Activated naive CD4-positive, alpha-beta T cell treated with anti-CD3 and anti-CD28 coated beads, Interleukin-2, amount 50 U/mL, for 72 hours (primary cell): ENCODE measurements at regions not wholly inside any gene's neighbourhood (a gene's known extent, or its start where the extent isn't known, plus 50 kb on each side); places are given as distances from the start of the nearest gene placed in this dataset.

Experiments
- ATAC-seq, 2 donors: fragments of 150-1000 bp; cut with Tn5 transposase; 2 replicates each; pipeline ENCODE4 v1.10.0; 2021; ENCODE audit warnings: mild to moderate bottlenecking in 2 of 2, moderate library complexity in 2 of 2
- DNase-seq, 2 donors: peaks; one replicate each; pipeline ENCODE4 v3.0.0; 2021 to 2022; ENCODE audit warnings: low spot score in 2 of 2
- H3K27ac Mint-ChIP-seq, 2 donors: one replicate each; pipeline ENCODE4 v1.8.0; 2022; ENCODE audit warnings: mild to moderate bottlenecking in 2 of 2, mixed read lengths in 2 of 2
- H3K36me3 Mint-ChIP-seq, 2 donors: one replicate each; pipeline ENCODE4 v1.8.0; 2022; ENCODE audit warnings: mixed read lengths in 2 of 2
- H3K9me3 Mint-ChIP-seq, 2 donors: one replicate each; pipeline ENCODE4 v1.8.0; 2022; ENCODE audit warnings: mixed read lengths in 2 of 2

GRCh38 chr2:8543383-8544170 lies 138.3 kb upstream of the ID2 start:
- DNase-seq (peak; percentile 75 to 93), ATAC-seq (peak; percentile 76 to 82)
- Mint-ChIP-seq H3K27ac (peak overlapping the region; percentile 99), H3K36me3 (no peaks in the 10 kb centered on the region), H3K9me3 (no peaks in the 10 kb centered on the region)

DNA sequence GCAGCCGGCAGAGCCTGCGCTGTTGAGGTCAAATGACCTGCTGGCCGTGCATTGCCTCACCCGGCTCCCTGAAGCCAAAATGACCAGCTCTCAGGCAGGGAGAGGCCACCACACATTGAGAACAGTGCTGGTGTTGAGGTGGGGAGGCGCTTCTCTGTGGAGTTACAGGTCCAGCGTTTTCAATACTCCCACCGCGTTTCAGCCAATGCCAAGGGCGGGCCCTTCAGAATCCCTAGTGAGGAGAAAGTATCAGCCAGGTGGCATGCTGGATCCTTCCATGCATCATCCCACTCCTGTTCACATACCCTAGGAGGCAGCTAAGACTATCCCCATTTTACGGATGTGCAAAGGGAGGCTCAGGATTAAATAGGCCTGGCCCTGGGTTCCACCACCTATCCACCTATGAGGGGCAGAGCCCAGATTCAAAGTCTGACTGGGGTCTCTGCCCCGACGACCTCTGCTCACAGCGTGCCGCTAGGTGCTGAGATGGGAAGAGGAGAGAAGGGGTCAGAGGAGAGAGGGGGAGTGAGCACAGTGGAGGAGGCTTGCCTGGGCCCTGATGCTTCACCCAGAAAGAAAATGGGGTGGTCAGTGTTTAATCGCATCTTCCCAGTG lies 137.6 kb upstream of the ID2 start:
- ATAC-seq = no peak
- Mint-ChIP-seq H3K36me3 (no peaks in the 10 kb centered on the region), H3K9me3 (no peaks in the 10 kb centered on the region)

GRCh38 chr2:8544786-8545694 lies 136.8 kb upstream of the ID2 start:
- Mint-ChIP-seq H3K36me3 (no peaks in the 10 kb centered on the region), H3K9me3 (no peaks in the 10 kb centered on the region), H3K27ac (peak overlapping the region; percentile 99)
- DNase-seq = peak; percentile 80 to 91
- peak; percentile 70 to 74 for ATAC-seq

More for the DNA sequence above, 137.6 kb upstream of the ID2 start:
- H3K27ac Mint-ChIP-seq = peak overlapping the region; percentile 99
- peak in 1 of 2 donors; percentile 39 for DNase-seq

DNA sequence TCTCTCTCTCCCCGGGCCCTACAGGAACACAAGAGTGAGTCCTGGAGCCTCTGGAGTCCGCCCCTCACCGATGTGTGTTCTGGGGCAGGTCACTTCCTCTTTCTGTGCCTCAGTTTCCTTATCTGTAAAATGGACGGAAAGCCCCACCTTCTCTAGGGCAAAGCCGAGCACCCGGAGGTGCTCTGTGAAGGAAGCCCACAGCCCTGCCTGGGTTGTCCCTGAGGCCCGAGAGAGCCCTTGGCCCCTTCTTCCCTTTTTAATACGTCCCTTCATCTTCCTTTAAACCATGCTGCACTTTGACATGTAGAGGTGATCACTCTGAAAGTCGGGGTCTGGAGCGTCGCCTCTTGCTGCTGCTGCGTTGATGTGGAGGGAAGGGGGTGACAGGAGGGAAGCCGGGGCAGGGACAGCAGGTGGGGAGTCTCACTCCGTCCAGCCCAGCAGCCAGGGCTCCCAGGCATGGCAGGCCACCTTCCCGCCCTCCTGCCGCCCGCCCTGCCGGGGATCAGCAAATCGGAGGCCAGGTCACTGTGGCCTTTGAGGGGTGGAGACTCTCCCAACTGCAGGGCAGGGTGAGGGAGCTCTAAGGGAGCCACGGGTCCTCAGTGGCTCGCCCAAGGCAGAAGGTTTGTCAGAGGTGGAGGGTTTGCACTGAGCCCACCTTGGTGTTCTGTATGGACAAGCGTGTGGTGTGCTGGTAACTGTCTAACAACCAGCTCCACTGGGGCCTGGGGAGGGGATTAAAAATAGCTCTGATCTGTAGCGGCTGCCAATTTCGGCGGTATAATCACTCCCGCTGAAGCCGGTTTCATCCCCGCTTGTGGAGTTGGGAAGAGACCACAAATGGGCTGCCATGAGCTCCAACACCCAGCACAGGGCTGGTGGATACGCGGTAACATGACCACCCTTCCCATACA lies 135.9 kb upstream of the ID2 start:
- H3K36me3 Mint-ChIP-seq = no peaks in the 10 kb centered on the region
- no peaks in the 10 kb centered on the region for H3K9me3 Mint-ChIP-seq
- DNase-seq (no peak), ATAC-seq (no peak)
- peak overlapping the region; percentile 65 to 99 for H3K27ac Mint-ChIP-seq

DNA sequence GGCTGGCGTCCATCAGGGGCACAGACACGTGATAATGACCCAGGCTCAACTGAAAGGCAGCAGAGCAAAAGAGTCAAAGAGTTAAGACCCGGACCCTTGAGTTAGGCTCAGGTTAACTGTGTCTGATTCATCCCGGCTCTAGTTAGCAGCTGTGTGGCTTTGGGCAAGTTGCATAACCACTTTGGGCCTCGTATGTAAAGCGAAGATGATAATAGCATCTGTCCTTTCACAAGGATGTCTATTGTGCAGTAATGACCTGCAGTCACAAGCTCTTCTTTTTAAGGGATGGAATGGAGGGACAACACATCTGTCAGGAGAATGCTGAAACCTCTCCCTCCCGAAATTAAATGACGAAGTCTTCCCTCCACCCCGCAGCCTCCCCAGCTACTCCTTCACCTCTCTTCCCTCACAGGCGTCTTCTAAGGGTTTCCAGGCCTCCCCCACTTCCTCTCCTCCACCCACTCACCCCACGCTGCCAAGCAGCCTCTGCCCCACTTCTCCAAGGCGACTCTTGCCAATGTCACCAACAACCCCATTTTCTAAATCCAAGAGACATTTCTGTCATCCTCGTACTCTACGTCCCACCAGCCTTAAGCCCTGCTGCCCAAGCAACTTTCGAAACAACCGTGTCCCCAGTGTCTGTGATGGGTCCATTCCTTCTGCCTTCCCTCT lies 135.1 kb upstream of the ID2 start:
- Mint-ChIP-seq H3K36me3 (no peaks in the 10 kb centered on the region), H3K9me3 (peaks cover 0 to 3% of the 10 kb centered on the region in 2 donors), H3K27ac (peak overlapping the region; percentile 62 to 99)
- DNase-seq (no peak), ATAC-seq (no peak)

GRCh38 chr2:8547284-8548064 lies 134.4 kb upstream of the ID2 start:
- no peaks in the 10 kb centered on the region for H3K36me3 Mint-ChIP-seq
- ATAC-seq = no peak
- peak in 1 of 2 donors; percentile 48 for DNase-seq
- peaks cover 0 to 5% of the 10 kb centered on the region in 2 donors for H3K9me3 Mint-ChIP-seq
- H3K27ac Mint-ChIP-seq = peak overlapping the region in 1 of 2 donors; percentile 99

GRCh38 chr2:8548065-8548618 lies 133.7 kb upstream of the ID2 start:
- ATAC-seq = no peak
- Mint-ChIP-seq H3K9me3 (peaks cover 0 to 5% of the 10 kb centered on the region in 2 donors), H3K27ac (peak overlapping the region in 1 of 2 donors; percentile 99), H3K36me3 (no peaks in the 10 kb centered on the region)
- DNase-seq = peak in 1 of 2 donors; percentile 48

GRCh38 chr2:8548619-8549150 lies 133.2 kb upstream of the ID2 start:
- ATAC-seq = no peak
- Mint-ChIP-seq H3K9me3 (peaks cover 0 to 5% of the 10 kb centered on the region in 2 donors), H3K36me3 (no peaks in the 10 kb centered on the region), H3K27ac (no peak overlapping the region)
- DNase-seq = peak in 1 of 2 donors; percentile 44

- no peak for ATAC-seq
- peak in 1 of 2 donors; percentile 40 for DNase-seq
- no peak overlapping the region for H3K27ac Mint-ChIP-seq
- H3K36me3 Mint-ChIP-seq = no peaks in the 10 kb centered on the region
- H3K9me3 Mint-ChIP-seq = peaks cover 0 to 5% of the 10 kb centered on the region in 2 donors
These were observed 132.5 kb upstream of the ID2 start for GRCh38 chr2:8549273-8549922.

GRCh38 chr2:8549942-8550341 lies 131.9 kb upstream of the ID2 start:
- DNase-seq (peak in 1 of 2 donors; percentile 38), ATAC-seq (no peak)
- Mint-ChIP-seq H3K9me3 (peaks cover 0 to 5% of the 10 kb centered on the region in 2 donors), H3K27ac (no peak overlapping the region), H3K36me3 (no peaks in the 10 kb centered on the region)

- no peaks in the 10 kb centered on the region for H3K36me3 Mint-ChIP-seq
- ATAC-seq (no peak), DNase-seq (peak in 1 of 2 donors; percentile 41)
- peaks cover 0 to 8% of the 10 kb centered on the region in 2 donors for H3K9me3 Mint-ChIP-seq
- H3K27ac Mint-ChIP-seq = no peak overlapping the region
These were observed 131.4 kb upstream of the ID2 start for GRCh38 chr2:8550481-8550880.

DNA sequence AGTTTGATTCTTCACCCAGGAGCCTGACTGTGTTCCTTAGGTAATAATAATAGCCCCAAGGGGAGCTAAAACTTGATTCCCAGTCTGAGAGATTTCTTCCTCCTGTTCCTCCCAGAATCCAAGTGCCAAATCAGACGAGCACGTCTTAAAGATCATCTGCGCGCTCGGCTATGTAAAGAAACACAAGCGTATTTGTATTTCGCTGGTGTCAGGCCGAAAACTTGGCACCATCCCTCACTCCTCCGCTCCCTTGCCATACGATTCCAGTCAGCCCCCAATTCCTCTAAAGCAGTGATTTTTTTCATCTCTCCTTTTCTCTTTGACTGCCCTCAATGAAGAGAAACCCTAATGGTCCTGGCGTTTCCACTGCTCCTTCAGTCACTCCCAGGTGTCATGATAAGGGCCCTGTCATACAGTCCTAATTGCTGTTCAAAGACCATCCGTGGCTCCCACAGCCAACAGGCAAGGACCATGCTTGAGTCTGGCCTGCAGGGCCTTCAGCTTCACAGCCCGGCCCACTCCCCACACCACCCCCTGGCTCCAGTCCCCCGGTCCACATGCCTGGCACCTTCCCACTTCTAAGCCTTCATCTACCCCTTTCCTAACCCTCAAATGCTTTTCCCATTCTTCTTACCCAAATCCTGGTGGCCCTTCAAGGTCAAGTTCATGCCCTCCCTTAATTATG lies 130.8 kb upstream of the ID2 start:
- H3K27ac Mint-ChIP-seq = peak overlapping the region in 1 of 2 donors; percentile 44
- H3K9me3 Mint-ChIP-seq = peaks cover 0 to 8% of the 10 kb centered on the region in 2 donors
- no peak for ATAC-seq
- DNase-seq = no peak
- H3K36me3 Mint-ChIP-seq = no peaks in the 10 kb centered on the region

DNA sequence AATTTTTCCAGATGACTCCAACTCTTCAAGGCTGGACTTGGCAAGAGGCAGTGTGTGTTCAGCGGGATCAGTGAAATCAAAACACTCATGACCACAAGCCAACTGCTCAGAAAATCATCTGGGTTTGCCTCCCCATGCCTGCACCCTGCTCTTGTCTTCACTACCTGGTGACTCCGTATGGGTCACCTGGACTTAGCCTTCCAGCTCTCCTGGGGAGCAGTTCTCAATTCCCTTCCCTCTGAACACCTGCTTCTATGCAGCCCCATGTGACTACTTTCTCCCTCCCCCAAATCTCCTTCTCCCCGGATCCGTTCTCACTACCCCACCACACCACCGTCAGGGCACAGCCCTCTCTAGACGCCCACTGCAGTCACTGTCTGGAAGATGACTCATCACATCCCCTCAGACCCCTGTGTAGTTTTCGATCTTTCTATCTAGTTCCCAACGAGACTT lies 130.2 kb upstream of the ID2 start:
- H3K27ac Mint-ChIP-seq = no peak overlapping the region
- H3K36me3 Mint-ChIP-seq = no peaks in the 10 kb centered on the region
- peaks cover 0 to 8% of the 10 kb centered on the region in 2 donors for H3K9me3 Mint-ChIP-seq
- DNase-seq (peak in 1 of 2 donors; percentile 21), ATAC-seq (peak; percentile 51 to 65)
